ENCODE measurements at regions not wholly inside any gene's neighbourhood (a gene's known extent, or its start where the extent isn't known, plus 50 kb on each side); places are given as distances from the start of the nearest gene placed in this dataset.

DNA sequence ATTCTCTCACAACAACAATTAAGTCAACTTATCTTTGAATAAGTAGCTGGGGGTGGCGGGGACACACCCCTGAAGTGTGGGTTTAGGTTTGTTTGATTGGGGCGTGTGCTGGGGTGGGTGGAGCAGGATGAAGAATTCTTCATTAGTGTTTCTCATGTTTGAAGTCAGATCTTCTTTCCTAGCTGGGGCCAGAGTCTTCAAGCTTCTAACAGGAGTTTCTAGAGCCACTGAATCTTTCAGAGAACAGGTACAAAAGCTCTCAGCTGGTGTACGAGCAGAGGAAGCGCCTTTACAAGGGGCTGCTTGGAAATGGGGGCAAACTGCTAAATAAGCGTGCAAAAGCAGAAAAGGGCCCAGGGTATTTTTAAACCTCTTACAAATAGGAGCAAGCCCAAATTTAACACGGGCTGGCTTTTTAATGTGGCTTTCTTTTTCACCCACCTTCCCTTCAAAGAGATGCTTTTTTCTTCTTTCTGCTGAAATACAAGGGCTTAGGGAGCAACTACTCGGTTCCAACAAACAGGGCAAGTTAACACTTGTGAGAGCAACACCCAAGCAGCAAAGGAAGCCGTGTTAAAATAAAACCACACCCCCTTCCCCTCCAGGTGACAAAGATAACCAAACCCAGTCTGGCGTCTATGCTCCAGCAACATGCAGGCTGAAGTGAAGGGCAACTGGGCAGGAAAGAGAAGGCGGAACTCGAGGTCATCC is 86.9 kb upstream of the RASGRP1 start:
- TF ChIP-seq, protein P1, sequence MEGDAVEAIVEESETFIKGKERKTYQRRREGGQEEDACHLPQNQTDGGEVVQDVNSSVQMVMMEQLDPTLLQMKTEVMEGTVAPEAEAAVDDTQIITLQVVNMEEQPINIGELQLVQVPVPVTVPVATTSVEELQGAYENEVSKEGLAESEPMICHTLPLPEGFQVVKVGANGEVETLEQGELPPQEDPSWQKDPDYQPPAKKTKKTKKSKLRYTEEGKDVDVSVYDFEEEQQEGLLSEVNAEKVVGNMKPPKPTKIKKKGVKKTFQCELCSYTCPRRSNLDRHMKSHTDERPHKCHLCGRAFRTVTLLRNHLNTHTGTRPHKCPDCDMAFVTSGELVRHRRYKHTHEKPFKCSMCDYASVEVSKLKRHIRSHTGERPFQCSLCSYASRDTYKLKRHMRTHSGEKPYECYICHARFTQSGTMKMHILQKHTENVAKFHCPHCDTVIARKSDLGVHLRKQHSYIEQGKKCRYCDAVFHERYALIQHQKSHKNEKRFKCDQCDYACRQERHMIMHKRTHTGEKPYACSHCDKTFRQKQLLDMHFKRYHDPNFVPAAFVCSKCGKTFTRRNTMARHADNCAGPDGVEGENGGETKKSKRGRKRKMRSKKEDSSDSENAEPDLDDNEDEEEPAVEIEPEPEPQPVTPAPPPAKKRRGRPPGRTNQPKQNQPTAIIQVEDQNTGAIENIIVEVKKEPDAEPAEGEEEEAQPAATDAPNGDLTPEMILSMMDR (IDR thresholded peaks at IDR 0.05): no peak
- TF ChIP-seq POLR2A (IDR thresholded peaks at IDR 0.05): no peak

All from esophagus squamous epithelium (tissue), 4 donors.